Hepatocyte (in vitro differentiated cells): ENCODE measurements at regions not wholly inside any gene's neighbourhood (a gene's known extent, or its start where the extent isn't known, plus 50 kb on each side); places are given as distances from the start of the nearest gene placed in this dataset.
A peak's percentile ranks its signal among the peaks of the same experiment; 100 is the strongest.

Source experiments
- DNase-seq: peaks from one replicate; pipeline ENCODE4 v3.0.0-alpha.2; 2016; ENCODE audit warnings: low spot score
- H2AFZ ChIP-seq: fragments of 200-600 bp; sonication (generic); 2 replicates; pipeline ENCODE4 v1.6.0; 2016; ENCODE audit warnings: antibody characterized with exemption, mild to moderate bottlenecking
- H3K27ac ChIP-seq: fragments of 200-600 bp; sonication (generic); 2 replicates; pipeline ENCODE4 v1.5.1; 2016; ENCODE audit warnings: mild to moderate bottlenecking
- H3K27me3 ChIP-seq: fragments of 200-600 bp; sonication (generic); 2 replicates; pipeline ENCODE4 v1.6.1; 2016
- H3K36me3 ChIP-seq: fragments of 200-600 bp; sonication (generic); replicated peaks from 2 replicates; pipeline ENCODE4 v1.5.1; 2016; ENCODE audit warnings: low read depth; ENCODE audit not compliant: insufficient read depth
- H3K4me1 ChIP-seq: fragments of 200-600 bp; sonication (generic); 2 replicates; pipeline ENCODE4 v1.5.1; 2016; ENCODE audit warnings: mild to moderate bottlenecking, moderate library complexity; ENCODE audit not compliant: insufficient read depth
- H3K4me2 ChIP-seq: fragments of 200-600 bp; sonication (generic); 2 replicates; pipeline ENCODE4 v1.6.0; 2016
- H3K4me3 ChIP-seq: fragments of 200-600 bp; sonication (generic); 2 replicates; pipeline ENCODE4 v1.5.1; 2016; ENCODE audit warnings: mild to moderate bottlenecking
- H3K79me2 ChIP-seq: fragments of 200-600 bp; sonication (generic); 2 replicates; pipeline ENCODE4 v1.6.0; 2017; ENCODE audit warnings: mild to moderate bottlenecking
- H3K9me2 ChIP-seq: fragments of 200-600 bp; sonication (generic); replicated peaks from 2 replicates; pipeline ENCODE4 v1.6.0; 2017; ENCODE audit warnings: mild to moderate bottlenecking; ENCODE audit not compliant: insufficient read depth
- H3K9me3 ChIP-seq: fragments of 200-600 bp; sonication (generic); 2 replicates; pipeline ENCODE4 v1.5.1; 2016; ENCODE audit warnings: low read depth, mild to moderate bottlenecking
- H4K20me1 ChIP-seq: fragments of 200-600 bp; sonication (generic); 2 replicates; pipeline ENCODE4 v1.6.0; 2016; ENCODE audit warnings: mild to moderate bottlenecking; ENCODE audit not compliant: insufficient read depth, poor library complexity, severe bottlenecking
- EZH2 ChIP-seq: fragments of 200-600 bp; sonication (generic); IDR thresholded peaks from 2 replicates; pipeline ENCODE4 v1.6.1; 2016; ENCODE audit warnings: antibody characterized with exemption, mild to moderate bottlenecking, borderline replicate concordance
- EZH2phosphoT487 ChIP-seq: fragments of 200-600 bp; sonication (generic); IDR thresholded peaks from one replicate; pipeline ENCODE4 v1.6.1; 2018; ENCODE audit warnings: antibody characterized with exemption, mild to moderate bottlenecking, low read depth, moderate library complexity; ENCODE audit not compliant: unreplicated experiment, severe bottlenecking
- WGBS: methylation state at CpG from one replicate; pipeline ENCODE4 v1.1.6; 2016; ENCODE audit warnings: low lambda C conversion rate; ENCODE audit errors: missing lambda C conversion rate; 5-methylcytosine and 5-hydroxymethylcytosine counted together
- TF ChIP-seq, protein P1 (sequence below): fragments of 200-600 bp; sonication (generic); IDR thresholded peaks from 2 replicates; pipeline ENCODE4 v1.5.1; 2016; ENCODE audit warnings: antibody characterized with exemption, mild to moderate bottlenecking; ENCODE audit not compliant: poor library complexity

DNA sequence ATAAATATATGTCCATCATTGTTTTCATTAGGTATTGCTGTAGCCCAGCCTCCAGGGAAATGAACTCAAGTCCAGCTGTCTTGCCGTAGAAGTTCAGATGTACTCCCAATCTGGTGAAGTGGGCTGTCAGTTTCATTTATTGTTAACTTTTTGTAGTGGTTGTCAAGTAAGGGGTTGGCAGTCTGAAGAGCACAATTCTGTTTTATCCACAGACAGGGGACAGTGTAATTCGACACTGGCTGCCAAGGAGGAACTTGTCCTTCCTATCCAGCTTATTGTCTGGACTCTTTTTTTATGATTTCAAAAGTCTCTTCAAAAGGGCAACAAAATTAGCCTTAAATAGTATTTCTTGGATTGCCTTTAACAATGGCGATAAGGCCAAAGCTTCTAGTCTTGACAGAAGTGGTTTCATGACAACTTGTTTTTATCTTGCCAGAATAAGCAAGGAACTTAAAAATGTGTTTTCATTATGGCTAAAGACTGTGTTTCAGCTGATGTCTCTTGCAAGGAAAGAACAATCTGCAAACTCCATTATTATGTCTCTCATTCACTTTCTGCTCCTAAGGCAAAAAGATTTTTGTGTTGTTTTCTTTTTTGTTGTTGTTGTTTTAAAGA lies 73.9 kb upstream of the TANC2 start:
- Histone ChIP-seq H3K79me2 (no peaks in the 10 kb centered on the region), H3K4me2 (peak overlapping the region; percentile 18), H3K27me3 (no peaks in the 10 kb centered on the region), H3K9me2 (no peaks in the 10 kb centered on the region), H3K4me3 (no peak overlapping the region), H3K9me3 (no peaks in the 10 kb centered on the region), H3K36me3 (no peaks in the 10 kb centered on the region), H2AFZ (no peak overlapping the region), H3K4me1 (peaks cover 13% of the 10 kb centered on the region), H4K20me1 (no peaks in the 10 kb centered on the region), H3K27ac (peak overlapping the region; percentile 73)
- WGBS: 62% methylated on average over 3 of the region's 3 CpGs
- TF ChIP-seq EZH2phosphoT487: no peak
- no peak for TF ChIP-seq EZH2
- TF ChIP-seq, protein P1, sequence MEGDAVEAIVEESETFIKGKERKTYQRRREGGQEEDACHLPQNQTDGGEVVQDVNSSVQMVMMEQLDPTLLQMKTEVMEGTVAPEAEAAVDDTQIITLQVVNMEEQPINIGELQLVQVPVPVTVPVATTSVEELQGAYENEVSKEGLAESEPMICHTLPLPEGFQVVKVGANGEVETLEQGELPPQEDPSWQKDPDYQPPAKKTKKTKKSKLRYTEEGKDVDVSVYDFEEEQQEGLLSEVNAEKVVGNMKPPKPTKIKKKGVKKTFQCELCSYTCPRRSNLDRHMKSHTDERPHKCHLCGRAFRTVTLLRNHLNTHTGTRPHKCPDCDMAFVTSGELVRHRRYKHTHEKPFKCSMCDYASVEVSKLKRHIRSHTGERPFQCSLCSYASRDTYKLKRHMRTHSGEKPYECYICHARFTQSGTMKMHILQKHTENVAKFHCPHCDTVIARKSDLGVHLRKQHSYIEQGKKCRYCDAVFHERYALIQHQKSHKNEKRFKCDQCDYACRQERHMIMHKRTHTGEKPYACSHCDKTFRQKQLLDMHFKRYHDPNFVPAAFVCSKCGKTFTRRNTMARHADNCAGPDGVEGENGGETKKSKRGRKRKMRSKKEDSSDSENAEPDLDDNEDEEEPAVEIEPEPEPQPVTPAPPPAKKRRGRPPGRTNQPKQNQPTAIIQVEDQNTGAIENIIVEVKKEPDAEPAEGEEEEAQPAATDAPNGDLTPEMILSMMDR: no peak
- no peak for DNase-seq

DNA sequence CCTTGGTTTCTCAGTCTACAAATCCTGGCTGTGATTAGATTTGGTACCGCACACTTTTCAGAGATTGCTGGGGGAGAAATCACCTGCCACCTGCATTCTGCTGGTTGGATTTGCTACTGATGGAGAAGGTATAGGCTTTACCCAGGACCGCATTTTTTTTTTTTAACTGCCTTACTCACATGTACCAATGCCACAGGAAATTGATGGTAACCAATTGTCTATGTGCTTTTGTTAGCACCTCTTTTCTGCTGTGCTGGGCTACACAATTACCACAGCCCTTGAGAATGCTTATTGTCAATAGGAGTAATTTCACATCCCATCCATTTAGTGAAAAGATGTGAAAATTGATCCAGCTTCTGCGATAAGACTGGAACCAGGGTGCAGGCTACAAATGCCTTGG lies 74.4 kb upstream of the TANC2 start:
- H3K36me3 ChIP-seq: no peaks in the 10 kb centered on the region
- no peaks in the 10 kb centered on the region for H3K27me3 ChIP-seq
- H3K4me1 ChIP-seq: peaks cover 13% of the 10 kb centered on the region
- no peak for TF ChIP-seq EZH2phosphoT487
- TF ChIP-seq, protein P1: no peak
- no peak for TF ChIP-seq EZH2
- no peak for DNase-seq
- H3K79me2 ChIP-seq: no peaks in the 10 kb centered on the region
- H2AFZ ChIP-seq: no peak overlapping the region
- no peak overlapping the region for H3K4me2 ChIP-seq
- 90% methylated on average over 3 of the region's 3 CpGs for WGBS
- H4K20me1 ChIP-seq: no peaks in the 10 kb centered on the region
- no peak overlapping the region for H3K4me3 ChIP-seq
- no peak overlapping the region for H3K27ac ChIP-seq
- H3K9me2 ChIP-seq: no peaks in the 10 kb centered on the region
- no peaks in the 10 kb centered on the region for H3K9me3 ChIP-seq

DNA sequence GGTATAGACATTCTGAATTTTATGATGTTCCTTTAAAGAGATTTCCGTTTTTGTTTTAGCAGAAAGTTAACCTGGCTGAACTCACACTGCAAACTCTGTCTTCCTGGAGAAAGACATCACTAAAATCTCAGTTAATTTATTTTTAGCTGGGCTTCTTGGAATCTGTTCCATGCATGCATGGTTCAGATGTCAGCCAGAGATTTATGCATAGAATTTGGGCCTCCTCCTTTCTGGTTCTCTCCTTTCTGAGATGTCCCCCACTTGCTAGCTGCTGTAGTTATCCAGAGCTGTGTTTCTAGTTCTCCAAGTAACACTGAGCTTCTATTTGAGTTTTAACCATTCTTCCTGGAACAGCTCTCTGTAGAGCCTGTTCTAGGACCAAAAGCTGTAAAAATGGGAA lies 77.3 kb upstream of the TANC2 start:
- H3K27me3 ChIP-seq: no peaks in the 10 kb centered on the region
- DNase-seq: no peak
- H3K4me2 ChIP-seq: no peak overlapping the region

More for the DNA sequence above, 77.3 kb upstream of the TANC2 start:
- Histone ChIP-seq H3K36me3 (no peaks in the 10 kb centered on the region), H4K20me1 (no peaks in the 10 kb centered on the region), H2AFZ (no peak overlapping the region), H3K4me1 (peaks cover 13% of the 10 kb centered on the region), H3K4me3 (no peak overlapping the region), H3K79me2 (no peaks in the 10 kb centered on the region), H3K9me2 (no peaks in the 10 kb centered on the region), H3K27ac (no peak overlapping the region), H3K9me3 (no peaks in the 10 kb centered on the region)
- TF ChIP-seq, protein P1: no peak
- no peak for TF ChIP-seq EZH2
- no peak for TF ChIP-seq EZH2phosphoT487
- WGBS: 84% methylated on average over 1 of the region's 1 CpG
